Panc1 (cell line): ENCODE measurements at regions not wholly inside any gene's neighbourhood (a gene's known extent, or its start where the extent isn't known, plus 50 kb on each side); places are given as distances from the start of the nearest gene placed in this dataset.

Experiments used
- ATAC-seq: fragments of 200-7000 bp; cut with Tn5 transposase; 2 replicates; pipeline ENCODE4 v1.9.1; 2020; ENCODE audit warnings: mild to moderate bottlenecking, moderate library complexity
- BruUV-seq: library from RNA; stranded (reverse); fragments of 400-500 nt; replicated peaks from 2 replicates; lab custom pipeline; 2021; lab: Mats Ljungman, UMichigan
- CTCF ChIA-PET: fragments of 300-600 bp; sonication (Branson Sonifier 250); formaldehyde crosslinking; loops from one replicate; lab custom pipeline; 2022; ENCODE audit warnings: antibody characterized with exemption; lab: Charles Lee
- POLR2A ChIA-PET: fragments of 300-600 bp; sonication (Branson Sonifier 250); formaldehyde crosslinking; loops from one replicate; lab custom pipeline; 2022; ENCODE audit warnings: antibody characterized with exemption; lab: Charles Lee
- DNase-seq: peaks from one replicate; pipeline ENCODE4 v3.0.0-alpha.2; 2010; ENCODE audit warnings: low read depth, low spot score
- H3K27ac ChIP-seq: 2 replicates; pipeline ENCODE4 v1.5.1; 2011; ENCODE audit warnings: mild to moderate bottlenecking, low read length, inconsistent platforms
- H3K27me3 ChIP-seq: fragments of 200-500 bp; sonication (Bioruptor generic); 2 replicates; pipeline ENCODE4 v1.6.0; 2014; ENCODE audit warnings: low read length, inconsistent platforms; ENCODE audit not compliant: control insufficient read depth, insufficient read depth
- H3K36me3 ChIP-seq: fragments of 200-500 bp; sonication (Bioruptor generic); 2 replicates; pipeline ENCODE4 v1.5.1; 2014; ENCODE audit warnings: inconsistent platforms, mild to moderate bottlenecking, low read length, moderate library complexity; ENCODE audit not compliant: control insufficient read depth, insufficient read depth
- H3K4me1 ChIP-seq: 2 replicates; pipeline ENCODE4 v1.5.1; 2011; ENCODE audit warnings: inconsistent platforms, mild to moderate bottlenecking, low read length, moderate library complexity; ENCODE audit not compliant: control insufficient read depth, insufficient read depth
- H3K4me3 ChIP-seq, 2 experiments: 2 replicates each; pipeline ENCODE4 v1.5.1; 2011 to 2012; ENCODE audit warnings: low read depth in 2 of 2, low read length in 2 of 2, mild to moderate bottlenecking in 2 of 2, inconsistent platforms in 1 of 2, moderate library complexity in 1 of 2
- H3K9me3 ChIP-seq: fragments of 200-500 bp; sonication (Bioruptor generic); 2 replicates; pipeline ENCODE4 v1.5.1; 2014; ENCODE audit warnings: low read depth, mild to moderate bottlenecking, inconsistent platforms, low read length, moderate library complexity; ENCODE audit not compliant: control insufficient read depth, insufficient read depth
- CTCF ChIP-seq: fragments of 450-650 bp; IDR thresholded peaks from 2 replicates; pipeline ENCODE4 v1.5.1; 2017; ENCODE audit warnings: mild to moderate bottlenecking
- REST ChIP-seq, 2 experiments: IDR thresholded peaks; 2 replicates each; pipeline ENCODE4 v1.6.1; 2011 to 2012; ENCODE audit warnings: low read depth in 2 of 2, control low read depth in 1 of 2, low read length in 1 of 2, mild to moderate bottlenecking in 1 of 2, moderate library complexity in 1 of 2; ENCODE audit not compliant: insufficient read depth in 1 of 2
- SIN3A ChIP-seq: IDR thresholded peaks from 2 replicates; pipeline ENCODE4 v1.6.1; 2012; ENCODE audit warnings: low read depth, mild to moderate bottlenecking, low read length, moderate library complexity, borderline replicate concordance; ENCODE audit not compliant: insufficient read depth
- TCF7L2 ChIP-seq: IDR thresholded peaks from 2 replicates; pipeline ENCODE4 v1.6.1; 2011; ENCODE audit warnings: mild to moderate bottlenecking, low read depth, low read length, inconsistent platforms
- in situ Hi-C: cut with HindIII; loops from 2 replicates; pipeline ENCODE4 v1.10.0; 2016; ENCODE audit warnings: low sequenced_read_pairs, low pct_unique_long_range_greater_than_20kb
- intact Hi-C: fragments of 100-400 bp; cut with micrococcal nuclease; formaldehyde crosslinking; loops from one replicate; pipeline ENCODE4 v1.10.0; 2022; ENCODE audit not compliant: unreplicated experiment

GRCh38 chr12:78696267-78696666, 168.3 kb upstream of the SYT1 start:
- no peak for DNase-seq
- ChIA-PET POLR2A (no interaction called here), CTCF (no interaction called here)
- no TSS peak for BruUV-seq
- no peak overlapping the region for H3K4me3 ChIP-seq
- in situ Hi-C loops = no loop called here
- H3K4me1 ChIP-seq = no peaks in the 10 kb centered on the region
- TF ChIP-seq CTCF (no peak), REST (IDR thresholded peaks at IDR 0.05; ENCODE audit: insufficient read depth in 1 of 2, low read depth in 2 of 2, low read length in 1 of 2) (no peak), TCF7L2 (no peak), SIN3A (no peak)
- no peaks in the 10 kb centered on the region for H3K36me3 ChIP-seq
- ATAC-seq = no peak
- no peak overlapping the region for H3K27ac ChIP-seq
- intact Hi-C loops = no loop called here
- no peaks in the 10 kb centered on the region for H3K27me3 ChIP-seq
- H3K9me3 ChIP-seq = peaks cover 4% of the 10 kb centered on the region; the same call in 1 of the 2 replicates

GRCh38 chr12:78697817-78698415, 166.7 kb upstream of the SYT1 start:
- no peak for DNase-seq
- no peak for TF ChIP-seq TCF7L2
- no peak for TF ChIP-seq REST (IDR thresholded peaks at IDR 0.05; ENCODE audit: insufficient read depth in 1 of 2, low read depth in 2 of 2, low read length in 1 of 2)
- no peak for TF ChIP-seq SIN3A
- Histone ChIP-seq H3K27me3 (no peaks in the 10 kb centered on the region), H3K4me3 (no peak overlapping the region), H3K4me1 (no peaks in the 10 kb centered on the region), H3K9me3 (peaks cover 8% of the 10 kb centered on the region; the same call in 1 of the 2 replicates), H3K27ac (no peak overlapping the region), H3K36me3 (no peaks in the 10 kb centered on the region)
- no peak for ATAC-seq
- in situ Hi-C loops = no loop called here
- ChIA-PET CTCF (no interaction called here), POLR2A (no interaction called here)
- no TSS peak for BruUV-seq
- intact Hi-C loops = no loop called here
